ENCODE measurements at regions not wholly inside any gene's neighbourhood (a gene's known extent, or its start where the extent isn't known, plus 50 kb on each side); places are given as distances from the start of the nearest gene placed in this dataset.
"Not testable (repeated sequence)": the region's sequence is repeated elsewhere in the genome, so short reads cannot be mapped to it uniquely, and the experiment has no call there.

GRCh38 chr4:57312296-57312695 is 202.1 kb upstream of the IGFBP7 start:
- DNase-seq = no peak

GRCh38 chr4:57309658-57310057 is 199.5 kb upstream of the IGFBP7 start:
- DNase-seq = no peak

- no peak for DNase-seq
Measured at GRCh38 chr4:57308301-57308700, 198.1 kb upstream of the IGFBP7 start.

- DNase-seq = no peak
Measured at GRCh38 chr4:57305836-57306235, 195.7 kb upstream of the IGFBP7 start.

- no peak for DNase-seq
Measured at GRCh38 chr4:57303012-57303751, 193.0 kb upstream of the IGFBP7 start.

- not testable (repeated sequence) for DNase-seq
Measured at GRCh38 chr4:57300300-57300699, 190.1 kb upstream of the IGFBP7 start.

- no peak for DNase-seq
Measured at GRCh38 chr4:57291911-57292310, 181.7 kb upstream of the IGFBP7 start.

GRCh38 chr4:57287687-57288604 is 177.8 kb upstream of the IGFBP7 start:
- DNase-seq = no peak

GRCh38 chr4:57282933-57283310 is 172.7 kb upstream of the IGFBP7 start:
- DNase-seq = no peak

- no peak for DNase-seq
Measured at GRCh38 chr4:57280481-57280880, 170.3 kb upstream of the IGFBP7 start.

- no peak for DNase-seq
Measured at GRCh38 chr4:57278780-57279179, 168.6 kb upstream of the IGFBP7 start.

- no peak for DNase-seq
Measured at GRCh38 chr4:57274082-57274481, 163.9 kb upstream of the IGFBP7 start.

GRCh38 chr4:57270346-57270745 is 160.2 kb upstream of the IGFBP7 start:
- DNase-seq = no peak

GRCh38 chr4:57265831-57266582 is 155.8 kb upstream of the IGFBP7 start:
- DNase-seq = no peak

GRCh38 chr4:57254754-57255153 is 144.6 kb upstream of the IGFBP7 start:
- no peak for DNase-seq

- DNase-seq = no peak
Measured at GRCh38 chr4:57249083-57249482, 138.9 kb upstream of the IGFBP7 start.

GRCh38 chr4:57243076-57243475 is 132.9 kb upstream of the IGFBP7 start:
- DNase-seq = no peak

GRCh38 chr4:57234252-57234775 is 124.1 kb upstream of the IGFBP7 start:
- DNase-seq = no peak

GRCh38 chr4:57233386-57233785 is 123.2 kb upstream of the IGFBP7 start:
- peak; percentile 11 for DNase-seq

- DNase-seq = no peak
Measured at GRCh38 chr4:57231781-57232180, 121.6 kb upstream of the IGFBP7 start.

- no peak for DNase-seq
Measured at GRCh38 chr4:57220734-57221133, 110.5 kb upstream of the IGFBP7 start.

- no peak for DNase-seq
Measured at GRCh38 chr4:57220172-57220571, 110.0 kb upstream of the IGFBP7 start.

GRCh38 chr4:57219431-57219830 is 109.2 kb upstream of the IGFBP7 start:
- DNase-seq = no peak
